ENCODE measurements at regions not wholly inside any gene's neighbourhood (a gene's known extent, or its start where the extent isn't known, plus 50 kb on each side); places are given as distances from the start of the nearest gene placed in this dataset.

DNA sequence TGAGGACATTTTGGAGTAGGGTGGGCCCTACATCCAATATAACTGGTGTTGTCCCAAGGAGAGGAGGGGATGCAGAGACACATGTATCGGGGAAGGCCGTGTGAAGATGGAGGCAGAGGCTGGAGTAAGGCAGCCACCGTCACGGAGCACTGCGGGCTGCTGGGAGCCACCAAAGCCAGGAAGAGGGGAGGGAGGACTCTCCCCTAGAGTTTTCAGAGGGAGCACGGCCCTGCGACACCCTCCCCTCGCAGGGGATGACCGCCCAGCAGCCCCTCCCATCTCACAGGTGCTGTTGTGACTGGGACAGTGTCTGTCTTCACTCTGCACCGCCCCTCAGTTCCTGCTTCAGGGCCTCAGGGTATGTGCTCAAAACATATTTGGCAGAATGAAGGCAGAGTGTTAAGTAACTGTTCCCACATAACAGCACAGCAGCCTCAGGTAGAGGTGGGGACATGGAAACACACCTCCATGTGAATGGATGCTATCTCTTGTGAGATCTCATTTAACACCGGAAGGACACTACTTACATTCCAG lies 82.2 kb downstream of the RBFOX3 start:
- Histone ChIP-seq H3K4me3 (no peak overlapping the region), H3K27ac (no peak overlapping the region), H3K9ac (ENCODE audit: low read depth in 2 of 2, low read length in 2 of 2) (no peak overlapping the region), H3K4me1 (no peaks in the 10 kb centered on the region), H3K9me3 (no peaks in the 10 kb centered on the region), H3K27me3 (no peaks in the 10 kb centered on the region), H3K36me3 (no peaks in the 10 kb centered on the region)
- intact Hi-C loops (cut with DNase I) = no loop called here
- DNase-seq = no peak
- TF ChIP-seq, protein P1, sequence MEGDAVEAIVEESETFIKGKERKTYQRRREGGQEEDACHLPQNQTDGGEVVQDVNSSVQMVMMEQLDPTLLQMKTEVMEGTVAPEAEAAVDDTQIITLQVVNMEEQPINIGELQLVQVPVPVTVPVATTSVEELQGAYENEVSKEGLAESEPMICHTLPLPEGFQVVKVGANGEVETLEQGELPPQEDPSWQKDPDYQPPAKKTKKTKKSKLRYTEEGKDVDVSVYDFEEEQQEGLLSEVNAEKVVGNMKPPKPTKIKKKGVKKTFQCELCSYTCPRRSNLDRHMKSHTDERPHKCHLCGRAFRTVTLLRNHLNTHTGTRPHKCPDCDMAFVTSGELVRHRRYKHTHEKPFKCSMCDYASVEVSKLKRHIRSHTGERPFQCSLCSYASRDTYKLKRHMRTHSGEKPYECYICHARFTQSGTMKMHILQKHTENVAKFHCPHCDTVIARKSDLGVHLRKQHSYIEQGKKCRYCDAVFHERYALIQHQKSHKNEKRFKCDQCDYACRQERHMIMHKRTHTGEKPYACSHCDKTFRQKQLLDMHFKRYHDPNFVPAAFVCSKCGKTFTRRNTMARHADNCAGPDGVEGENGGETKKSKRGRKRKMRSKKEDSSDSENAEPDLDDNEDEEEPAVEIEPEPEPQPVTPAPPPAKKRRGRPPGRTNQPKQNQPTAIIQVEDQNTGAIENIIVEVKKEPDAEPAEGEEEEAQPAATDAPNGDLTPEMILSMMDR (IDR thresholded peaks at IDR 0.05) = no peak

DNA sequence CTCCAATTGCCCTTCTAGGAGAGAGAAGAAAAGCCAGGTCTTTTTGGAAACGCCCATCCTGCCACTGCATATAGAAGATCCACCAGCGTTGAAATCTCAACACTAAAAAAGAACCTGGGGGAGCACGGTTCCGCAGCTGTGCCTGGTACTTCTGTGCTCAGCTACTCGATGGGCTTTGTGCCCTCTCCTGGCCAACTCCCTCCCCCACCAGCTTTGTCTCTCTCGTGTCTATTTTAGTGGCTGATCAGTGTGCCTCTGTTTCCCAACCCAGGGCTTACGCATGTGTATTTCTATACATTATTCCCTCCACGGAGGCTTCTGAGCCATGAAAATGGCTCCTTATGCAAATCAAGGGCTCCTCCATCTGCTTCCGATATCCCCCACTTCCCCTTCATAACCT lies 83.5 kb downstream of the RBFOX3 start:
- DNase-seq = no peak

DNA sequence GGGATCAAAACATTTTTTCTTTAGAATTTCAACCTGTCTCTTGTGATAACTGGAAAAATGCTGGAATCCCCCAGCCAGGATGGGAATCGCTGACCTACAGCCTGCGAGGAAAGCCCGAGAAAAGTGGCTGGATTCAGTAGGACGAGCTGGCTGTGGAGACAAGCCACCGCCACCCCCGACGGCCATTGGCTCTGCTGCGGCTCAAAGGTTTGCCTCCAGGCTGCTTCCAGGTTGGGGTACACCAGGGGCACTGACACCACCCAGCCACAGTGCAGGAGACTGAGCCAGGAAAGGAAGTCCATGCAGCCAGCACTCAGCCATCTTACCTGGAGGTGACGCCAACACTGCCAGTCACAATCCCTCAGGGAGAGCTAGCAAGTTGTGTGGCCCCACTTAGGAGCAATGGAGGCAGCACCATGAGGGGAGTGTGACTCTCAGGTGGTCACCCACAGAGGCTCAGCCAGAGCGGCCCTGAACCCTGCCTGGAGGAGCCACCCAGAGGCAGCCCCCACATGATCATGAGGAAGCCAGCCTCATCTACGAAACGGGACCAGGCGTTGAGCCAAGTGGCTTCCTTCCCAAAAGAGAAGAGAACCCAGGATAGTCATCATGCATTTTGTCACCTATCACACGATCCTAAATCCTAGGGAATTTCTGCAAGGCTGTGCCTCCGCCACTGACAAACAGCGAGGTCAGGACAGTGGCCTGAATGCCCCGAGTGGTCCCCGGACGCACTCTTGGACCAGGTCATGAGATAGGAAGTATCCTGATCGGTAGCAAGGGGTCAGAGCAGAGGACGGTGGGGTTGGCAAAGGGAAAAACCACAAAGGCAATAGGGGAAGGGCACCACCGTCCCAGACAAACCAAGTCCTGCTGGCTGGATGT lies 84.8 kb downstream of the RBFOX3 start:
- no peak overlapping the region for H3K9ac ChIP-seq (ENCODE audit: low read depth in 2 of 2, low read length in 2 of 2)
- H3K9me3 ChIP-seq = no peaks in the 10 kb centered on the region
- intact Hi-C loops (cut with DNase I) = no loop called here
- TF ChIP-seq, protein P1 (IDR thresholded peaks at IDR 0.05) = no peak
- DNase-seq = no peak
- H3K4me1 ChIP-seq = no peaks in the 10 kb centered on the region
- no peak overlapping the region for H3K27ac ChIP-seq
- H3K36me3 ChIP-seq = no peaks in the 10 kb centered on the region
- H3K4me3 ChIP-seq = no peak overlapping the region
- no peaks in the 10 kb centered on the region for H3K27me3 ChIP-seq

More for the DNA sequence above, 83.5 kb downstream of the RBFOX3 start:
- TF ChIP-seq, protein P1 (IDR thresholded peaks at IDR 0.05) = no peak
- intact Hi-C loops (cut with DNase I) = no loop called here
- Histone ChIP-seq H3K27me3 (no peaks in the 10 kb centered on the region), H3K9me3 (no peaks in the 10 kb centered on the region), H3K27ac (no peak overlapping the region), H3K4me3 (no peak overlapping the region), H3K9ac (ENCODE audit: low read depth in 2 of 2, low read length in 2 of 2) (no peak overlapping the region), H3K4me1 (no peaks in the 10 kb centered on the region), H3K36me3 (no peaks in the 10 kb centered on the region)

- Histone ChIP-seq H3K27ac (no peak overlapping the region), H3K9me3 (no peaks in the 10 kb centered on the region), H3K27me3 (no peaks in the 10 kb centered on the region), H3K9ac (ENCODE audit: low read depth in 2 of 2, low read length in 2 of 2) (no peak overlapping the region), H3K36me3 (no peaks in the 10 kb centered on the region), H3K4me3 (no peak overlapping the region), H3K4me1 (no peaks in the 10 kb centered on the region)
- TF ChIP-seq, protein P1 (IDR thresholded peaks at IDR 0.05) = no peak
- intact Hi-C loops (cut with DNase I) = no loop called here
- no peak for DNase-seq
These were observed 86.4 kb downstream of the RBFOX3 start for GRCh38 chr17:79524213-79525187.

DNA sequence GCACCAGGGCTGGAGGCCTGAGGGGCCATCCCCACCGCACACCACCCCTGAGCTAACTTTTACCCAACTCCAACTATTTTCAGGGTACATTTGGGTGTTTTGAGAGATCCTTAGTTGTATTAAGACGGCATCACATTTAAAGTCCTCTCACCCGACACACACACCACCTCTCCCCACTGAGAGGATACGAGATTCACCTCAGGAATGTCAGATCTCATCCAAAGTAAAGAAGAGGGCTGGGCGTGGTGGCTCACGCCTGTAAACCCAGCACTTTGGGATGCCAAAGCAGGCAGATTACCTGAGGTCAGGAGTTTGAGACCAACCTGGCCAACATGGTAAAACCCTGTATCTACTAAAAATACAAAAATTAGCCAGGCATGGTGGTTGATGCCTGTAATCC lies 88.4 kb downstream of the RBFOX3 start:
- Histone ChIP-seq H3K4me1 (no peaks in the 10 kb centered on the region), H3K27me3 (no peaks in the 10 kb centered on the region), H3K9ac (ENCODE audit: low read depth in 2 of 2, low read length in 2 of 2) (no peak overlapping the region), H3K9me3 (no peaks in the 10 kb centered on the region), H3K4me3 (no peak overlapping the region), H3K27ac (no peak overlapping the region), H3K36me3 (no peaks in the 10 kb centered on the region)
- intact Hi-C loops (cut with DNase I) = no loop called here
- no peak for DNase-seq
- TF ChIP-seq, protein P1 (IDR thresholded peaks at IDR 0.05) = no peak
